Osteoblast (primary cell): ENCODE measurements at regions not wholly inside any gene's neighbourhood (a gene's known extent, or its start where the extent isn't known, plus 50 kb on each side); places are given as distances from the start of the nearest gene placed in this dataset.

Source experiments
- DNase-seq: peaks from one replicate; pipeline ENCODE4 v3.0.0; 2011; ENCODE audit warnings: low spot score, mixed read lengths; ENCODE audit not compliant: insufficient read length; ENCODE audit errors: missing footprints
- H2AFZ ChIP-seq: 2 replicates; pipeline ENCODE4 v1.6.0; 2011; ENCODE audit warnings: mild to moderate bottlenecking, low read length
- H3K27ac ChIP-seq: 2 replicates; pipeline ENCODE4 v1.5.1; 2011; ENCODE audit warnings: mild to moderate bottlenecking, low read depth, low read length, moderate library complexity
- H3K27me3 ChIP-seq: 2 replicates; pipeline ENCODE4 v1.6.0; 2012; ENCODE audit warnings: mild to moderate bottlenecking, control low read depth, inconsistent platforms, low read length, moderate library complexity; ENCODE audit not compliant: insufficient read depth
- H3K36me3 ChIP-seq: 2 replicates; pipeline ENCODE4 v1.5.1; 2011; ENCODE audit warnings: mild to moderate bottlenecking, low read length, control low read depth, moderate library complexity; ENCODE audit not compliant: insufficient read depth
- H3K4me1 ChIP-seq: 2 replicates; pipeline ENCODE4 v1.5.1; 2011; ENCODE audit warnings: mild to moderate bottlenecking, low read length, control low read depth, moderate library complexity; ENCODE audit not compliant: insufficient read depth
- H3K4me2 ChIP-seq: 2 replicates; pipeline ENCODE4 v1.6.0; 2011; ENCODE audit warnings: mild to moderate bottlenecking, low read length; ENCODE audit not compliant: insufficient read depth
- H3K4me3 ChIP-seq: fragments of 200-600 bp; sonication (generic); 3 replicates; pipeline ENCODE4 v1.5.1; 2012; ENCODE audit warnings: mild to moderate bottlenecking, low read length, inconsistent platforms; ENCODE audit not compliant: insufficient read depth
- H3K79me2 ChIP-seq: 2 replicates; pipeline ENCODE4 v1.6.0; 2012; ENCODE audit warnings: mild to moderate bottlenecking, low read length, control low read depth, inconsistent platforms; ENCODE audit not compliant: insufficient read depth
- H3K9me3 ChIP-seq: 2 replicates; pipeline ENCODE4 v1.5.1; 2011; ENCODE audit warnings: low read depth, low read length, control low read depth
- H4K20me1 ChIP-seq: 2 replicates; pipeline ENCODE4 v1.6.0; 2012; ENCODE audit warnings: mild to moderate bottlenecking, low read length, control low read depth; ENCODE audit not compliant: insufficient read depth
- CTCF ChIP-seq: IDR thresholded peaks from 2 replicates; pipeline ENCODE4 v1.5.1; 2011; ENCODE audit warnings: mild to moderate bottlenecking, low read depth, low read length, moderate library complexity; ENCODE audit errors: extremely low read depth

- Histone ChIP-seq H3K36me3 (no peaks in the 10 kb centered on the region), H3K79me2 (no peaks in the 10 kb centered on the region), H3K4me1 (peaks cover 6% of the 10 kb centered on the region), H3K27ac (no peak overlapping the region), H3K4me3 (no peak overlapping the region), H3K4me2 (no peak overlapping the region), H3K9me3 (no peaks in the 10 kb centered on the region), H4K20me1 (no peaks in the 10 kb centered on the region), H3K27me3 (no peaks in the 10 kb centered on the region), H2AFZ (no peak overlapping the region)
- DNase-seq, result no peak
- TF ChIP-seq CTCF, result no peak
Measured at GRCh38 chr16:79892278-79892677, 291.7 kb upstream of the MAF start.

- Histone ChIP-seq H3K27ac (no peak overlapping the region), H3K4me3 (no peak overlapping the region), H4K20me1 (no peaks in the 10 kb centered on the region), H3K36me3 (no peaks in the 10 kb centered on the region), H3K4me2 (no peak overlapping the region), H2AFZ (no peak overlapping the region), H3K27me3 (no peaks in the 10 kb centered on the region), H3K79me2 (no peaks in the 10 kb centered on the region), H3K4me1 (peaks cover 6% of the 10 kb centered on the region), H3K9me3 (no peaks in the 10 kb centered on the region)
- DNase-seq, result no peak
- no peak for TF ChIP-seq CTCF
Measured at GRCh38 chr16:79891458-79891857, 290.9 kb upstream of the MAF start.

GRCh38 chr16:79887541-79888540, 287.3 kb upstream of the MAF start:
- Histone ChIP-seq H2AFZ (no peak overlapping the region), H3K4me1 (peaks cover 6% of the 10 kb centered on the region), H4K20me1 (no peaks in the 10 kb centered on the region), H3K27me3 (no peaks in the 10 kb centered on the region), H3K4me2 (no peak overlapping the region), H3K79me2 (no peaks in the 10 kb centered on the region), H3K4me3 (no peak overlapping the region), H3K27ac (no peak overlapping the region), H3K36me3 (no peaks in the 10 kb centered on the region), H3K9me3 (no peaks in the 10 kb centered on the region)
- no peak for TF ChIP-seq CTCF
- no peak for DNase-seq

- no peak for DNase-seq
- H3K4me3 ChIP-seq, result no peak overlapping the region
- H3K4me2 ChIP-seq, result no peak overlapping the region
- H3K27ac ChIP-seq, result no peak overlapping the region
- no peaks in the 10 kb centered on the region for H4K20me1 ChIP-seq
- H2AFZ ChIP-seq, result no peak overlapping the region
- H3K9me3 ChIP-seq, result no peaks in the 10 kb centered on the region
- H3K36me3 ChIP-seq, result no peaks in the 10 kb centered on the region
- H3K79me2 ChIP-seq, result no peaks in the 10 kb centered on the region
- peaks cover 2% of the 10 kb centered on the region for H3K27me3 ChIP-seq
- peaks cover 6% of the 10 kb centered on the region for H3K4me1 ChIP-seq
- no peak for TF ChIP-seq CTCF
Measured at GRCh38 chr16:79885320-79885719, 284.8 kb upstream of the MAF start.
